Left ventricle myocardium superior (tissue), 1 donor: ENCODE measurements at regions not wholly inside any gene's neighbourhood (a gene's known extent, or its start where the extent isn't known, plus 50 kb on each side); places are given as distances from the start of the nearest gene placed in this dataset.

Experiments
- ATAC-seq: fragments of 200-7000 bp; cut with Tn5 transposase; one replicate; pipeline ENCODE4 v1.9.1; 2020; ENCODE audit warnings: mild to moderate bottlenecking, moderate library complexity
- DNase-seq: peaks from one replicate; pipeline ENCODE4 v3.0.0-alpha.2; 2020
- intact Hi-C: fragments of 100-400 bp; cut with micrococcal nuclease; formaldehyde crosslinking; loops from one replicate; pipeline ENCODE4 v1.11.0; 2022
- donor health status: DM: no; HTN: yes; CAD: no; lungs with severe emphysema.

DNA sequence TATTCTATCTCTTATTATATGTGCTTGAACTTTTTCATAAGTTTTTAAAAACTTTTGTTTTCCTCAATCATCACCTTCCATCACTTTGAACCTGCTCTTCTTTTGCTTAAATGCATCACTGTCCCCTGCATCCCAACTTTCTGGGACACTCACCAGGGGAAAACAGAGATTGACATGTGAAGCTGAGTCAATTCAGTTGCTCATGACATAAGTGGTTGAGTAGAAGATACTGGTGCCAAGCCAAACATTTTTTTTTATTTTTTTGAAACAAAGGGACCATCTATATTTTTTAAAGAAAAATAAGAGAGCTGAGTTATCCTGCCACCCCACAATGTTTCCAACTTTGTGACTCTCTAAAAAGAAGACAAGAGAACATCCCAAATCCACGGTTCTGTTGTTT, 61.8 kb upstream of the AHR start:
- no peak for DNase-seq
- intact Hi-C loops, result no loop called here
- ATAC-seq, result no peak

DNA sequence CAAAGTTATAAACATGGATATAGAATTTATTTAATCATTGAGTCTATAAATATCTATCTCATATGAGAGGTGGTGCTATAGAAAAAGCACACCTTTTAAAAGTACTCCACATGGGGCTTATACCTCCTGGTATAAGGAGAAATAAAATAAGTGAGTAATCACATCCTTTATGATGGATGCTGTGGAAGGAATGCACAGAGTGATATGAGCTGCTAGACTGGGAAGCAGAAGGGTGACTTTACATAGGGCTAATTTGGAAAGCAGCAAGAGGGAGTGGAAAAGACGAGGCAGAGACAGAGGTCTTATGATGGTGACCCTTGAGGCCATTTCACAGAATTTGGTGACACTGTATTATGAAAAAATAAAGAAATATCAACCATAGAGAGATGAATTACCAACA, 59.4 kb upstream of the AHR start:
- DNase-seq (no peak), ATAC-seq (no peak)
- intact Hi-C loops, result no loop called here

DNA sequence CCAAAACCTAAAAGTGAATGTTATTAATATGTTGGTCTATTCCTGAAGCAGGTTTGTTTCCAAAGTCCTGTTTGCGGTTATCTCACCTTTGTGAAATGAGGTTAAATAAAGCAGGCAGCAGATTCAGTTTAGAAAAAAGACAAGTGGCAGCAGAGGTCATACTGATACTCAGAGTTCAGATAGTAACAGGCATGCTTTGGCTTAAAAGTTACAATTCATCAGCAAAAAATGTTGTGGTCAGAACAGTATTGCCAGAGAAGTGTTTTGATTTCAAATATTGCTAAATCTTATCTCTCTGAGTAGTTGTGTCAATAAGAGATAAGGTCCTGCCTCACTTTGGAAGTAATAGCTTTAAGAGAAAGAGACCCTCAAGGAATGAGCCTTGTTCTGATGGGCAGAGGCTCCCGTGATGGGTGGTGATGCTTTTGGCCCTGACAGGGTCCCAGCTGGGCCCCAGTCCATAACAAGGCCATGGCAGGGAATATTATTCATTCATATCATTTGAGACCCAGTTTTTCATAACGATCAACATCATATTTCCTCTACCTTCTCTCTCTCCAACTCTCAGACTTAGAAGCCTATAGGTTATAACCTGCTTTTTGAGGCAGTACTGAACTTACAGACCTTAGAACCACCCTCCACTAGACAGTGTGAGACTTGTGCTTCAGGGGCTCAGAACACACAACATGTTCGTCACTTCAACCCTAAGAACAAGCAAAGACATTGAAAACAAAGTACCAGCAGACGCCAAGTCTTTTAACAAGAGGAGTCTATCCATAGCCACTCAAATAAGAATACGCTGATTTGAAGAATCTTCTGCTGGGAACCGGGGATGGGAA, 58.5 kb upstream of the AHR start:
- ATAC-seq (peak; percentile 30), DNase-seq (no peak)
- intact Hi-C loops, result no loop called here

DNA sequence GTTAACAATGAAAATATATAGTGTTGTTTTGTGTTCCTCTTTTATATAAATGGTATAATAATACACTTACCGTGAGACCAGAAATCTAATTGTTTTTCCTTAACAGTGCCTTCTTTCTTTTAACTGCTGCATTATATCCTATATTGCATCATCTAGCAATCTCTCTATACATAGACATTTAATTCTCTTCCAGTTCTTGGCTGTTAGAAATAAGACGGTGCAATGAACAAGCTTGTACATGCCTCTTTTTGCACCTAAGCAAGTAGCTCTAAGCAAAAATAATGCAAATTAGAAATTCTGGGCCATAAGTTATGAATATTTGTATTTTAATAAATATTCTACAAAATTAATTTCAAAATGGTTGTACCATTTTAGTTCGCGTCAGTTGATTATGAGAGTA, 55.9 kb upstream of the AHR start:
- ATAC-seq, result no peak
- DNase-seq, result no peak
- intact Hi-C loops, result no loop called here

DNA sequence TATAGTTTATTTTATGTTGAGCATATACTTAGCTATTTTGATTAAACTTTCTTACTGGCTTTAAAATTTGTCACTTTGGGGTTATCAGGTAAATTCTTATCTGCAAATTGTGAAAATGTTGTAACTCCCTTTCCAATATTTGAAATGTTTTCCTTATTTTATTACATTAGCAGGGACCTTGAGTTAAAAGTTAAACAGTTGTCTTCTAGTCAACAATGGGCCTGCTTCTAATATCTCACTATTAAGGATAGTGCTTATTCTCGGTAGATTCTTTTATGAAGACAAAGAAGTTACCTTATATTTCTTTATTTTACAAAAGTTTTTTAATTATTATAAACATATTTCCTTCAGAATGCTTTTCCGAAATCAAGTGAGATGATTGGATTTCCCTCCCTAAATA, 53.7 kb upstream of the AHR start:
- intact Hi-C loops, result no loop called here
- ATAC-seq, result no peak
- DNase-seq, result no peak

DNA sequence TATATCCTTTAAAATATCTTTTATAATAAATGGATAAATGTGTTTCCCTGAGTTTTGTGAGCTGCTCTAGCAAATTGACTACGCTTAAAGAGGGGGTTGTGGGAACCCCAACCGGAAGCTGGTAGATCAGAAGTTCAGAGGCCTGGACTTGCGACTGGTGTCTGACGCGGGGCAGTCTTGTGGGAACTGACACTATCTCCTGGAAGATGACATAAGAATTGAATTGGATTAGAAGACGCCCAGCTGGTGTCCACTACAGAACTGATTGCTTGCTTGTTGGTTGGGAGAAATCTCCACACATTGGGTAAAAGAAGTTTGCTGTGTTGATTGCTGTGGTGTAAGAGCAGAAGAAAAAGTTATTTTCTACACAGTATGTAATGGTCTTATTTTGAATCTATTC, 51.1 kb upstream of the AHR start:
- intact Hi-C loops, result no loop called here
- peak; percentile 37 for DNase-seq
- peak; percentile 54 for ATAC-seq

DNA sequence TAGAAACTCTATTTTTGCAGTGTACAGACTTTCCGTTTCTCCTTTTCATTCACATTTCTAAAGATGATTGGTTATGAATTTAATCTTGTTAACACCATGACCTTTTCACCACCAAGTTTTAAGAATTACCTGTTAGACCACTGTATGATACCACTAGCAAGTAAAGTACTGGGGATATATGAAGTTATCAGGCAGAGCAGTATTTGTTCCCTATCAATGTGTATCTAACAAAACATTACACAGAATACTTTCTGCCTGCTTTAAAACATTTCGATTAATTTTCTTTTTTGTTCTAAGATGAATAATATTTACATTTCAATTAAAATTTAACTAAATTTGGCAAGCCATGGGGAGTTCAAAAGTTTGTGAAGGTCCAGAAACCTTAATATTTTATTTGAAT, 49.9 kb upstream of the AHR start:
- DNase-seq (no peak), ATAC-seq (no peak)
- intact Hi-C loops, result no loop called here
